ENCODE measurements at regions not wholly inside any gene's neighbourhood (a gene's known extent, or its start where the extent isn't known, plus 50 kb on each side); places are given as distances from the start of the nearest gene placed in this dataset.

DNA sequence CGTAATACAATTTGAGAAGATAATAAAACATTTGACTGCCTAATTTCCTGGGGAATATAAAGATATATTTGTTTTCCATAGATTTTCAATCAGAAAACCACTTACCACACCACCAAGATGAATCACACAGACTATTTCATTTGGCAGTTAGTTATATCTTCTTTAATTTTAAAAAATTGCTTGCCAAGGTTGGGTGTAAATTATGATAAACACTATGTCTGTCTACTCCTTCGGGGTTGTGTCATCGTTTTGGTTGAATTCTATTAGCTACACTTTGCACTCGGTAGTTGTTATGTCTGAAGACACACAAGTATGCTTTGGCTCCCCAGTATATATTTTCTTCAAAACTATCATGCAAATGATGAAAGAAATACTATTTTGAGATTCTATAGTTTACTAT lies 594.8 kb upstream of the SEMA3D start:
- TF ChIP-seq, protein P1, sequence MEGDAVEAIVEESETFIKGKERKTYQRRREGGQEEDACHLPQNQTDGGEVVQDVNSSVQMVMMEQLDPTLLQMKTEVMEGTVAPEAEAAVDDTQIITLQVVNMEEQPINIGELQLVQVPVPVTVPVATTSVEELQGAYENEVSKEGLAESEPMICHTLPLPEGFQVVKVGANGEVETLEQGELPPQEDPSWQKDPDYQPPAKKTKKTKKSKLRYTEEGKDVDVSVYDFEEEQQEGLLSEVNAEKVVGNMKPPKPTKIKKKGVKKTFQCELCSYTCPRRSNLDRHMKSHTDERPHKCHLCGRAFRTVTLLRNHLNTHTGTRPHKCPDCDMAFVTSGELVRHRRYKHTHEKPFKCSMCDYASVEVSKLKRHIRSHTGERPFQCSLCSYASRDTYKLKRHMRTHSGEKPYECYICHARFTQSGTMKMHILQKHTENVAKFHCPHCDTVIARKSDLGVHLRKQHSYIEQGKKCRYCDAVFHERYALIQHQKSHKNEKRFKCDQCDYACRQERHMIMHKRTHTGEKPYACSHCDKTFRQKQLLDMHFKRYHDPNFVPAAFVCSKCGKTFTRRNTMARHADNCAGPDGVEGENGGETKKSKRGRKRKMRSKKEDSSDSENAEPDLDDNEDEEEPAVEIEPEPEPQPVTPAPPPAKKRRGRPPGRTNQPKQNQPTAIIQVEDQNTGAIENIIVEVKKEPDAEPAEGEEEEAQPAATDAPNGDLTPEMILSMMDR (IDR thresholded peaks at IDR 0.05 in 4 of 5, conservative IDR thresholded peaks at IDR 0.05 in 1 of 5), result no peak
- no peak for TF ChIP-seq POLR2A (IDR thresholded peaks at IDR 0.05)
